Amygdala (tissue), 56 donors: ENCODE measurements at regions not wholly inside any gene's neighbourhood (a gene's known extent, or its start where the extent isn't known, plus 50 kb on each side); places are given as distances from the start of the nearest gene placed in this dataset.
A peak's percentile ranks its signal among the peaks of the same experiment; 100 is the strongest.

Experiments used
- DNase-seq, 56 donors: peaks; one replicate each; lab custom pipeline; 2025; lab: John Stamatoyannopoulos, UW

GRCh38 chr3:73729969-73730440, 105.3 kb upstream of the PDZRN3 start:
- no peak for DNase-seq

- no peak for DNase-seq
Measured at GRCh38 chr3:73727854-73728253, 103.1 kb upstream of the PDZRN3 start.

GRCh38 chr3:73727117-73727821, 102.5 kb upstream of the PDZRN3 start:
- DNase-seq, result peak in 6 of 56 donors; percentile 6 to 26 (median 16)

- DNase-seq, result no peak
Measured at GRCh38 chr3:73723596-73723995, 98.9 kb upstream of the PDZRN3 start.

GRCh38 chr3:73719861-73720260, 95.1 kb upstream of the PDZRN3 start:
- peak in 2 of 56 donors; percentile 9 to 31 for DNase-seq

- no peak for DNase-seq
Measured at GRCh38 chr3:73719413-73719851, 94.7 kb upstream of the PDZRN3 start.

- DNase-seq, result no peak
Measured at GRCh38 chr3:73718326-73719110, 93.8 kb upstream of the PDZRN3 start.

GRCh38 chr3:73716418-73716817, 91.7 kb upstream of the PDZRN3 start:
- no peak for DNase-seq

GRCh38 chr3:73710340-73710739, 85.6 kb upstream of the PDZRN3 start:
- DNase-seq, result no peak

- no peak for DNase-seq
Measured at GRCh38 chr3:73709712-73710111, 85.0 kb upstream of the PDZRN3 start.

- no peak for DNase-seq
Measured at GRCh38 chr3:73708956-73709355, 84.2 kb upstream of the PDZRN3 start.

- DNase-seq, result no peak
Measured at GRCh38 chr3:73707772-73708171, 83.0 kb upstream of the PDZRN3 start.

GRCh38 chr3:73706771-73707170, 82.0 kb upstream of the PDZRN3 start:
- DNase-seq, result no peak

GRCh38 chr3:73705792-73706191, 81.1 kb upstream of the PDZRN3 start:
- DNase-seq, result no peak

- no peak for DNase-seq
Measured at GRCh38 chr3:73699327-73699726, 74.6 kb upstream of the PDZRN3 start.

- DNase-seq, result no peak
Measured at GRCh38 chr3:73697020-73697419, 72.3 kb upstream of the PDZRN3 start.

- DNase-seq, result no peak
Measured at GRCh38 chr3:73695841-73696240, 71.1 kb upstream of the PDZRN3 start.

- no peak for DNase-seq
Measured at GRCh38 chr3:73694983-73695757, 70.4 kb upstream of the PDZRN3 start.

GRCh38 chr3:73687106-73688004, 62.6 kb upstream of the PDZRN3 start:
- DNase-seq, result no peak

GRCh38 chr3:73685061-73685460, 60.3 kb upstream of the PDZRN3 start:
- DNase-seq, result no peak
